ENCODE measurements at regions not wholly inside any gene's neighbourhood (a gene's known extent, or its start where the extent isn't known, plus 50 kb on each side); places are given as distances from the start of the nearest gene placed in this dataset.

DNA sequence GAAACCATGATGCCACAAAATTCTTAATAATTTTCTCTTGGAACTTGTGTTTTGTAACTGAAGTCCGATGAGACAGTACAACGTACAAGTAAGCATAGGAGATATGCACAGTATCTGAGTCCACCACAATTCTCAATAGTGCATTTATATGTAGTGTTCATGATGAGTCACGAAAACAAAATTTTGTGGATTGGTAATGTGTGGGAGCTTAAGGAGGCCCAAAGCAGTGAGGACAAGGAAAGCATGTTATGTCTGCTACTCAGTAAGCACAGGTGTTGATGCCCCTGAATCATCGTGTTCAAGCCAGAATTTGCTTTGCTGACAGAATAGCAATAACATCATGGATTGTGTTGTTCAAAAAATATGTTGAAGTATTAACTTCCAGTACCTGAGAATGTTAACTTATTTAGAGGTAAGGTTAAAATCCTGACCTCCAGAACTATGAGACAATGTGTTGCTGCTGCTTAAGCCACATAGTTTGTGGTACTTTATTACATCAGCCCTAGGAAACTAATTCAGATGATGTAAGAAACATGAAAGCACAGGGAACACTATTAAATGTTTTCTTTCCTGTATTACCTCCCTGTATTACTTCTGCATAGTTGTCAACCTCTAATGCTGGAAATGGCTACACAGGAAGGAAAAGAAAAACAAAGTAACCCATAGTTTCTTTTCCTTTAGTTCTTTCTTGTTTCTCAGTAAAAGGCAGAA, 201.3 kb downstream of the SLITRK6 start:
- Histone ChIP-seq H2AK9ac (replicated peaks; ENCODE audit: low read depth, low read length, poor library complexity) (no peak overlapping the region), H4K91ac (ENCODE audit: insufficient read depth, low read depth, low read length) (no peak overlapping the region), H4K8ac (ENCODE audit: low read depth in 2 of 2, low read length in 2 of 2) (no peak overlapping the region), H2BK120ac (ENCODE audit: low read depth, low read length) (peak overlapping the region; percentile 69), H3K36me3 (ENCODE audit: control insufficient read depth, insufficient read depth, low read length) (no peaks in the 10 kb centered on the region), H3K9ac (ENCODE audit: low read depth, low read length) (no peak overlapping the region), H2BK15ac (ENCODE audit: low read depth, low read length) (no peak overlapping the region), H3K79me1 (ENCODE audit: low read depth in 1 of 2, low read length in 2 of 2) (no peaks in the 10 kb centered on the region), H2BK5ac (ENCODE audit: low read depth, low read length, poor library complexity, severe bottlenecking) (no peak overlapping the region), H2BK20ac (ENCODE audit: low read depth, low read length) (peak overlapping the region; percentile 12; the same call in 1 of the 2 replicates), H3K9me3 (ENCODE audit: control insufficient read depth, insufficient read depth, low read length) (no peaks in the 10 kb centered on the region), H3K4ac (ENCODE audit: low read depth, low read length) (peak overlapping the region; percentile 28; the same call in 1 of the 2 replicates), H3K56ac (ENCODE audit: extremely low read depth, insufficient read depth, low read length) (no peak overlapping the region), H3K27me3 (ENCODE audit: control insufficient read depth, insufficient read depth, low read length) (no peaks in the 10 kb centered on the region), H3K27ac (ENCODE audit: insufficient read depth, low read length) (no peak overlapping the region), H4K5ac (ENCODE audit: low read depth, low read length) (no peak overlapping the region), H3K23ac (ENCODE audit: low read depth, low read length) (no peak overlapping the region), H3K14ac (replicated peaks; ENCODE audit: low read depth, low read length) (no peak overlapping the region), H3K4me1 (ENCODE audit: control insufficient read depth, insufficient read depth, low read length) (no peaks in the 10 kb centered on the region), H3K4me2 (ENCODE audit: low read depth, low read length) (no peak overlapping the region), H2AK5ac (ENCODE audit: low read depth, low read length) (no peak overlapping the region; the same call in 1 of the 2 replicates), H4K20me1 (ENCODE audit: insufficient read depth, low read length) (no peaks in the 10 kb centered on the region), H3K4me3 (ENCODE audit: insufficient read depth, low read depth, low read length) (no peak overlapping the region), H2AFZ (replicated peaks; ENCODE audit: low read length, poor library complexity) (no peak overlapping the region), H3K9me1 (ENCODE audit: insufficient read depth, low read length) (peaks cover 3% of the 10 kb centered on the region; the same call in 1 of the 2 replicates), H3K18ac (ENCODE audit: low read depth, low read length) (no peak overlapping the region)
- in situ Hi-C loops (cut with MboI; ENCODE audit: low sequenced_read_pairs) (no loop called here), dilution Hi-C loops (cut with HindIII; ENCODE audit: low sequenced_read_pairs, unreplicated experiment) (no loop called here), intact Hi-C loops (cut with micrococcal nuclease) (no loop called here)
- no CpG with 5 or more reads among the region's 4 CpGs for WGBS, 2 experiments (ENCODE audit: extremely low coverage in 2 of 2, insufficient read length in 1 of 2)
- TF ChIP-seq RFX5 (IDR thresholded peaks at IDR 0.05; ENCODE audit: low read depth, low read length) = no peak
- TF ChIP-seq, protein P1, sequence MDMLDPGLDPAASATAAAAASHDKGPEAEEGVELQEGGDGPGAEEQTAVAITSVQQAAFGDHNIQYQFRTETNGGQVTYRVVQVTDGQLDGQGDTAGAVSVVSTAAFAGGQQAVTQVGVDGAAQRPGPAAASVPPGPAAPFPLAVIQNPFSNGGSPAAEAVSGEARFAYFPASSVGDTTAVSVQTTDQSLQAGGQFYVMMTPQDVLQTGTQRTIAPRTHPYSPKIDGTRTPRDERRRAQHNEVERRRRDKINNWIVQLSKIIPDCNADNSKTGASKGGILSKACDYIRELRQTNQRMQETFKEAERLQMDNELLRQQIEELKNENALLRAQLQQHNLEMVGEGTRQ (IDR thresholded peaks at IDR 0.05; ENCODE audit: low read depth, low read length) = no peak
- TF ChIP-seq, protein P2, sequence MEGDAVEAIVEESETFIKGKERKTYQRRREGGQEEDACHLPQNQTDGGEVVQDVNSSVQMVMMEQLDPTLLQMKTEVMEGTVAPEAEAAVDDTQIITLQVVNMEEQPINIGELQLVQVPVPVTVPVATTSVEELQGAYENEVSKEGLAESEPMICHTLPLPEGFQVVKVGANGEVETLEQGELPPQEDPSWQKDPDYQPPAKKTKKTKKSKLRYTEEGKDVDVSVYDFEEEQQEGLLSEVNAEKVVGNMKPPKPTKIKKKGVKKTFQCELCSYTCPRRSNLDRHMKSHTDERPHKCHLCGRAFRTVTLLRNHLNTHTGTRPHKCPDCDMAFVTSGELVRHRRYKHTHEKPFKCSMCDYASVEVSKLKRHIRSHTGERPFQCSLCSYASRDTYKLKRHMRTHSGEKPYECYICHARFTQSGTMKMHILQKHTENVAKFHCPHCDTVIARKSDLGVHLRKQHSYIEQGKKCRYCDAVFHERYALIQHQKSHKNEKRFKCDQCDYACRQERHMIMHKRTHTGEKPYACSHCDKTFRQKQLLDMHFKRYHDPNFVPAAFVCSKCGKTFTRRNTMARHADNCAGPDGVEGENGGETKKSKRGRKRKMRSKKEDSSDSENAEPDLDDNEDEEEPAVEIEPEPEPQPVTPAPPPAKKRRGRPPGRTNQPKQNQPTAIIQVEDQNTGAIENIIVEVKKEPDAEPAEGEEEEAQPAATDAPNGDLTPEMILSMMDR (conservative IDR thresholded peaks at IDR 0.05; ENCODE audit: low read depth, low read length) = no peak
- TF ChIP-seq CHD1 (IDR thresholded peaks at IDR 0.05; ENCODE audit: low read depth, low read length) = no peak
- no peak for TF ChIP-seq MAFK (IDR thresholded peaks at IDR 0.05; ENCODE audit: low read depth, low read length)
- DNase-seq (peak; percentile 73), ATAC-seq (ENCODE audit: low read depth) (peak; percentile 71)
- POLR2A ChIA-PET (ENCODE audit: unreplicated experiment) = no interaction called here
- CTCF ChIA-PET = no interaction called here
- BruUV-seq (replicated peaks) = no TSS peak

All from IMR-90 (cell line).